ENCODE measurements at regions not wholly inside any gene's neighbourhood (a gene's known extent, or its start where the extent isn't known, plus 50 kb on each side); places are given as distances from the start of the nearest gene placed in this dataset.

DNA sequence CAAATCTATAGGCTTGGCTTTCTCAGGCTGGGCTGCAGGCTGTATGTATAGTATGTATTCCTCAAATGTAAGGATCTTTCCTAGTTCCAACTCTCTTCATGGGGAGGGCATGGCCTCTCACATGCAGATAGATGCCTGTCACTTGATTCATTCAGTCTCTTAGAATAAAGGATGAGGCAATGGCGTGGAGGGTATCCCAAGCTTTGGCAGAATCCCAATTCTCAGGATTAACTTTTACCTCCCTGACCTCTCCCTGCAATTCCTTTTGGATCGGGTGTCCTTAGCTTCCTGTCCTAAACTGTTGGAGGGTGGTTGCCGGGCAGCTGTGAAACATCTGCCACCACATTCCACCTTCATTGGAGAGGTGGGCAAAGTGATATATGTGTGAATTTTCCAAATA lies 80.3 kb downstream of the INSIG2 start:
- TF ChIP-seq YY1 (IDR thresholded peaks at IDR 0.05; ENCODE audit: insufficient read depth, insufficient read length) (no peak), ZNF274 (IDR thresholded peaks at IDR 0.05; ENCODE audit: low read depth, low read length) (no peak), SUZ12 (IDR thresholded peaks at IDR 0.05; ENCODE audit: extremely low read depth, insufficient read depth, insufficient read length) (no peak)

All from NT2/D1 (cell line).